NB4 (cell line): ENCODE measurements at regions not wholly inside any gene's neighbourhood (a gene's known extent, or its start where the extent isn't known, plus 50 kb on each side); places are given as distances from the start of the nearest gene placed in this dataset.

Experiments used
- DNase-seq: peaks from one replicate; pipeline ENCODE4 v3.0.0; 2010; ENCODE audit warnings: low read depth
- H3K4me3 ChIP-seq: one replicate; pipeline ENCODE4 v1.5.1; 2011; ENCODE audit warnings: mild to moderate bottlenecking, low read depth, low read length, moderate library complexity
- MYC ChIP-seq: IDR thresholded peaks from 2 replicates; pipeline ENCODE4 v1.6.1; 2011; ENCODE audit warnings: low read depth, low read length
- POLR2A ChIP-seq: IDR thresholded peaks from 2 replicates; pipeline ENCODE4 v1.6.1; 2011; ENCODE audit warnings: mild to moderate bottlenecking; ENCODE audit not compliant: insufficient read length; ENCODE audit errors: extremely low read depth
- TF ChIP-seq, protein P1 (sequence below): IDR thresholded peaks from one replicate; pipeline ENCODE4 v1.5.1; 2012; ENCODE audit warnings: low read depth, low read length
- TF ChIP-seq, protein P2 (sequence below): IDR thresholded peaks from 2 replicates; pipeline ENCODE4 v1.6.1; 2011; ENCODE audit warnings: low read depth, low read length

DNA sequence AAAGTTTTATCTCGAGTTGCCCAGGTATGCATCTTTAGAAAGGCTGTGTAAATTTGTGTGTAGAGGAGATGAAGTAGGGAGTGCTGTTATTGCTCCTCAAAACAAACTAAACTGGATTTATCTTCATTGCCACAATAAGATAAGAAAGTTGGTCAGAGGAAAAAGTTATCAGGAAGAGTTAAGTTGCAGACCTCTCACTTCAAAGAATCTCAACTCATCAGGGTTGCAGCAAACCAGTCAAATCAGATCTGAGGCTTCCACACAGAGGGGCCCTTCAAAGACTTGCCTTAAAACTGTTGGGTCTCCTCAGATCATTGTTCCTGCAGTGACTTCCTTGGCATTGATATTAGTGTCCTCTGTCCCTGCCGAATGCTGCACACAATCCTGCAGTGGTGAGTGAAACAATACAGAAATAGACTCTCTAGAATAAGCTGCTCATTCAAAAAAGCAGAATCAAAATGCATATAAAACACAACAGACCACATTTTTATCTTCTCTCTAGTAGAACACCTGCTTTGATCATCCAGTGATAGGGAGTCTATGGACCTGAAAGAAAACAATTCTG lies 191.2 kb upstream of the CBLB start:
- no peak overlapping the region for H3K4me3 ChIP-seq
- TF ChIP-seq, protein P1, sequence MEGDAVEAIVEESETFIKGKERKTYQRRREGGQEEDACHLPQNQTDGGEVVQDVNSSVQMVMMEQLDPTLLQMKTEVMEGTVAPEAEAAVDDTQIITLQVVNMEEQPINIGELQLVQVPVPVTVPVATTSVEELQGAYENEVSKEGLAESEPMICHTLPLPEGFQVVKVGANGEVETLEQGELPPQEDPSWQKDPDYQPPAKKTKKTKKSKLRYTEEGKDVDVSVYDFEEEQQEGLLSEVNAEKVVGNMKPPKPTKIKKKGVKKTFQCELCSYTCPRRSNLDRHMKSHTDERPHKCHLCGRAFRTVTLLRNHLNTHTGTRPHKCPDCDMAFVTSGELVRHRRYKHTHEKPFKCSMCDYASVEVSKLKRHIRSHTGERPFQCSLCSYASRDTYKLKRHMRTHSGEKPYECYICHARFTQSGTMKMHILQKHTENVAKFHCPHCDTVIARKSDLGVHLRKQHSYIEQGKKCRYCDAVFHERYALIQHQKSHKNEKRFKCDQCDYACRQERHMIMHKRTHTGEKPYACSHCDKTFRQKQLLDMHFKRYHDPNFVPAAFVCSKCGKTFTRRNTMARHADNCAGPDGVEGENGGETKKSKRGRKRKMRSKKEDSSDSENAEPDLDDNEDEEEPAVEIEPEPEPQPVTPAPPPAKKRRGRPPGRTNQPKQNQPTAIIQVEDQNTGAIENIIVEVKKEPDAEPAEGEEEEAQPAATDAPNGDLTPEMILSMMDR, result no peak
- TF ChIP-seq MYC (no peak), POLR2A (no peak)
- TF ChIP-seq, protein P2, sequence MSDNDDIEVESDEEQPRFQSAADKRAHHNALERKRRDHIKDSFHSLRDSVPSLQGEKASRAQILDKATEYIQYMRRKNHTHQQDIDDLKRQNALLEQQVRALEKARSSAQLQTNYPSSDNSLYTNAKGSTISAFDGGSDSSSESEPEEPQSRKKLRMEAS, result no peak
- DNase-seq, result no peak

DNA sequence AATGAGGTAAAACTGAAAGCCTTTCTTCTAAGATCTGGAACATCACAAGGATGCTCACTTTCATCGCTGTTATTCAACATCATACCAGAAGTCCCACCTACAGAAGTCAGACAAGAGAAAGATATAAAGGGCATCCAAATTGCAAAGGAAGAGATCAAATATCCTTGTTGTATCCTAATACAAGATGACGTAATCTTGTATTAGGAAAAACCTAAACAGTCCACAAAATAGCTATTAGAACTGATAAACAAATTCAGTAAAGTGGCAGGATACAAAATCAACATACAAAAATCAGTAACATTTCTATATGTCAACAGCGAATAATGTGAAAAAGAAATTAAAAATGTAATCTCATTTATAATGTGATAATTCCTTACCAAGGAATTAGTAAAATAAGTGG lies 195.1 kb upstream of the CBLB start:
- no peak for DNase-seq
- no peak overlapping the region for H3K4me3 ChIP-seq
- TF ChIP-seq MYC (no peak), POLR2A (no peak)
- TF ChIP-seq, protein P2, result no peak
- TF ChIP-seq, protein P1, result no peak

DNA sequence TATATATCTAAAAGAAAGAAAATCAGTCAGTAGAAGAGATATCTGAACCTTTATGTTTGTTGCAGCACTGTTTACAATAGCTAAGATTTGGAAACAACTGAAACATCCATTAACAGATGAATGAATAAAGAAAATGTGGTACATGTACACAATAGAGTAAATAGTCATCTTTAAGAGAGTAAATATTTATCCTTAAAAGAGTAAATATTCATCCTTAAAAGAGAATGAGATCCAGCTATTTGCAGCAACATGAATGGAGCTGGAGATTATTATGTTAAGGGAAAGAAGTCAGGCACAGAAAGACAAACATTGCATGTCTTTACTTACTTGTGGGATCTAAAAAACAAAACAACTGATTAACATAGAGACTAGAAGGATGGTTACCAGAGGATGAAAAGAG lies 197.0 kb upstream of the CBLB start:
- H3K4me3 ChIP-seq, result no peak overlapping the region
- TF ChIP-seq MYC, result no peak
- TF ChIP-seq, protein P2, result no peak
- TF ChIP-seq, protein P1, result no peak
- TF ChIP-seq POLR2A, result no peak
- DNase-seq, result no peak

DNA sequence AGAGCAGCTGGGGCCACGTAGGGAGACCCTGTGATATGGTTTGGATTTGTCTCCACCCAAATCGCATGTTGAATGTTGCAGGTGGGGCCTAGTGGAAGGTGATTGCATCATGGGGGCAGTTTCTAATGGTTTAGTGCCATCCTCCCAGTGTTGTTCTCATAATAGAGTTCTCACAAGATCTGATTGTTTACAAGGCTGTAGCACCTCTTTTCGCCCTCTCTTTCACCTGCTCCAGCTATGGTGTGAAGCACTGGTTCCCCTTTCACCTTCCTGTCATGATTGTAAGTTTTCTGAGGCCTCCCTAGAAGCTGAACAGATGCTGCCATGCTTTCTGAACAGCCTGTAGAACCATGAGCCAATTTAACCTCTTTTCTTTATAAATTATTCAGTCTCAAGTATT lies 198.9 kb upstream of the CBLB start:
- no peak overlapping the region for H3K4me3 ChIP-seq
- no peak for TF ChIP-seq MYC
- TF ChIP-seq, protein P1, result no peak
- TF ChIP-seq POLR2A, result no peak
- TF ChIP-seq, protein P2, result no peak
- no peak for DNase-seq

DNA sequence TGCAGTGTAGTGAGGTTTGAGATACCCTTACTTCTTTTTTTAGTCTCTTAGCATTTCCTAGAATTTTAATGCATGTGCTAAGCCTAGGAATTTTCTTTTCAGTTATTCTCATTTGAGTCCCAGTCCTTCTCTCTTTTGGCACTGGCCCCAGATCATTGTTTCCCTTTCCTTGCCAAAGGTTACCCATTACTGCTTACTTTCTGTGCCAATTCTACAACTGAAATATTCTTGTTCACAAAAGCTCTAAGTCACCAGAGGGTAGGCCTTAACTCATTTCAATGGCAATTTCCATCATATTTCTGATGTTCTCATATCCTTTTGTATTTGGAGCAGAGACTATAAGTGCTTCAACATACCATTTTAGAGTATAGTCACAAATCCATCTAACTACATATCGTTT lies 199.6 kb upstream of the CBLB start:
- no peak overlapping the region for H3K4me3 ChIP-seq
- no peak for DNase-seq
- TF ChIP-seq, protein P2, result no peak
- TF ChIP-seq MYC, result no peak
- no peak for TF ChIP-seq POLR2A
- TF ChIP-seq, protein P1, result no peak
